Heart right ventricle (tissue), 16 donors: ENCODE measurements at regions not wholly inside any gene's neighbourhood (a gene's known extent, or its start where the extent isn't known, plus 50 kb on each side); places are given as distances from the start of the nearest gene placed in this dataset.
"Not testable (repeated sequence)": the region's sequence is repeated elsewhere in the genome, so short reads cannot be mapped to it uniquely, and the experiment has no call there.

Experiments
- ATAC-seq, 8 donors: fragments of 200-7000 bp; cut with Tn5 transposase; one replicate each; pipeline ENCODE4 v1.9.1; 2020; ENCODE audit warnings: mild to moderate bottlenecking in 8 of 8, moderate library complexity in 8 of 8, moderate number of reproducible peaks in 1 of 8
- DNase-seq, 2 donors: peaks; one replicate each; pipeline ENCODE4 v3.0.0-alpha.2; 2020
- H3K27ac ChIP-seq, 10 donors: fragments of 200-600 bp; sonication (generic) in 2 of 10; one replicate each; pipeline versions ENCODE4 v1.5.0 to v1.8.0; 2020 to 2022; ENCODE audit warnings: mild to moderate bottlenecking in 3 of 10
- H3K27me3 ChIP-seq, 7 donors: fragments of 200-600 bp; one replicate each; pipeline ENCODE4 v1.8.0; 2021 to 2022; ENCODE audit warnings: mild to moderate bottlenecking in 2 of 7
- H3K36me3 ChIP-seq, 9 donors: fragments of 200-600 bp; sonication (generic) in 1 of 9; one replicate each; pipeline versions ENCODE4 v1.5.0 to v1.8.0; 2020 to 2022; ENCODE audit warnings: mild to moderate bottlenecking in 2 of 9
- H3K4me1 ChIP-seq, 9 donors: fragments of 200-600 bp; sonication (generic) in 1 of 9; one replicate each; pipeline versions ENCODE4 v1.5.0 to v1.8.0; 2020 to 2022; ENCODE audit warnings: mild to moderate bottlenecking in 4 of 9
- H3K4me3 ChIP-seq, 10 donors: fragments of 200-600 bp; sonication (generic) in 2 of 10; one replicate each; pipeline versions ENCODE4 v1.5.0 to v1.8.0; 2020 to 2022; ENCODE audit warnings: mild to moderate bottlenecking in 7 of 10, moderate library complexity in 2 of 10
- H3K9me3 ChIP-seq, 11 donors: fragments of 200-600 bp in 10 of 11; sonication (generic) in 2 of 11; one replicate each; pipeline versions ENCODE4 v1.5.0 to v1.8.0; 2013 to 2022; ENCODE audit warnings: mild to moderate bottlenecking in 2 of 11, control low read depth in 1 of 11, moderate library complexity in 1 of 11
- WGBS, 2 donors: extraction: QIAGEN DNeasy Blood & Tissue Kit; methylation state at CpG; one replicate each; pipeline ENCODE4 v1.1.7; 2013; ENCODE audit warnings: inconsistent platforms in 1 of 2; 5-methylcytosine and 5-hydroxymethylcytosine counted together
- intact Hi-C, 10 donors: fragments of 100-400 bp; cut with DNase I; formaldehyde crosslinking; loops; one replicate each; pipeline versions ENCODE4 v1.11.1 to v1.14.2; 2022
- TF ChIP-seq, protein P1 (sequence below), 9 donors: fragments of 200-600 bp; sonication (generic) in 2 of 9; IDR thresholded peaks; one replicate each; pipeline versions ENCODE4 v1.5.0 to v1.8.0; 2021 to 2022; ENCODE audit warnings: antibody characterized with exemption in 9 of 9, mild to moderate bottlenecking in 5 of 9, moderate library complexity in 1 of 9
- donor health status: Arrhythmogenic right ventricular cardiomyopathy.
- donor health status: ischemic (EF 13 %, LVEDD 7.1; RV severe dilation, severe dysfunction).
- donor health status: healthy with polysubstance abuse.
- donor health status: DM: no; HTN: yes; CAD: no.
- donor health status: DM: no; HTN: no; CAD: no.
- donor health status: ischemic (EF 25% LVEDD 6.9; RV normal size, moderate dysfunction).
- donor health status: ischemic (EF 25% LVEDD 5.7; RV mildly dilated, moderate dysfunction).
- donor health status: healthy.
- donor health status: DM: yes; HTN: yes; CAD: no.
- donor health status: Ischemic cardiomyopathy.
- donor health status: ischemic (EF 35%, LVEDD 5.7; RV mildly dilated, moderate dysfunction).
- donor health status: nonischemic (EF 11% LVEDD 7.7; RV severe dilation, severe dysfunction).
- donor health status: DM: yes; HTN: yes; CAD: no.
- donor health status: PGD.
- donor health status: ischemic (EF 29% LVEDD 5.4; RV normal size, mild dysfunction).
- donor health status: nonischemic (EF 23%, LVEDD 6.1; RV moderate dilation, normal function).

DNA sequence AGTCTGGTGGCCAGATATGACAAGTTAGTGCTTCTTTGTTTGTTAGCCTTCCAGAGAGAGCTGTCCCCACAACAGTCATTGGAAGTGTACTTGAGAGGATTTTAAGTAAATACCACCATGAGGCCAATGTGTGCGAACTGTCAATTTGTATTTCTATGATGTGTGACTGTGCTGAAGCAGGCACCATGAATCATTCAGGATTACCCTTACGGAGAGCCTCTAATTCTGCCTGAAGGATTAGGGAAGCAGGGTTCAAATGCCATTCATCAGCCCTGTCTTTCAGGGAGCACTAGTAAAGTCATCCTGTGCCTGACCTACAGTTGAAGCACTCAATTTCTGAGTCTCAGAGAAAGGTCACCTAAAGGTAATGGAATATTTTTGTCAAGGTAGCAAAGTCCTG lies 109.3 kb downstream of the GATA3 start:
- Histone ChIP-seq H3K27ac (no peak overlapping the region), H3K27me3 (no peaks in the 10 kb centered on the region), H3K4me1 (no peaks in the 10 kb centered on the region), H3K4me3 (no peak overlapping the region), H3K36me3 (no peaks in the 10 kb centered on the region), H3K9me3 (peaks cover 0 to 31% (median 14%) of the 10 kb centered on the region in 11 donors)
- ATAC-seq (no peak), DNase-seq (no peak)
- intact Hi-C loops = no loop called here
- 89 to 90% methylated on average over 2 of the region's 2 CpGs for WGBS, 2 donors
- TF ChIP-seq, protein P1, sequence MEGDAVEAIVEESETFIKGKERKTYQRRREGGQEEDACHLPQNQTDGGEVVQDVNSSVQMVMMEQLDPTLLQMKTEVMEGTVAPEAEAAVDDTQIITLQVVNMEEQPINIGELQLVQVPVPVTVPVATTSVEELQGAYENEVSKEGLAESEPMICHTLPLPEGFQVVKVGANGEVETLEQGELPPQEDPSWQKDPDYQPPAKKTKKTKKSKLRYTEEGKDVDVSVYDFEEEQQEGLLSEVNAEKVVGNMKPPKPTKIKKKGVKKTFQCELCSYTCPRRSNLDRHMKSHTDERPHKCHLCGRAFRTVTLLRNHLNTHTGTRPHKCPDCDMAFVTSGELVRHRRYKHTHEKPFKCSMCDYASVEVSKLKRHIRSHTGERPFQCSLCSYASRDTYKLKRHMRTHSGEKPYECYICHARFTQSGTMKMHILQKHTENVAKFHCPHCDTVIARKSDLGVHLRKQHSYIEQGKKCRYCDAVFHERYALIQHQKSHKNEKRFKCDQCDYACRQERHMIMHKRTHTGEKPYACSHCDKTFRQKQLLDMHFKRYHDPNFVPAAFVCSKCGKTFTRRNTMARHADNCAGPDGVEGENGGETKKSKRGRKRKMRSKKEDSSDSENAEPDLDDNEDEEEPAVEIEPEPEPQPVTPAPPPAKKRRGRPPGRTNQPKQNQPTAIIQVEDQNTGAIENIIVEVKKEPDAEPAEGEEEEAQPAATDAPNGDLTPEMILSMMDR (IDR thresholded peaks at IDR 0.05) = no peak

- intact Hi-C loops, ATAC-seq, H3K27ac ChIP-seq, H3K27me3 ChIP-seq, DNase-seq, H3K36me3 ChIP-seq, H3K4me1 ChIP-seq, H3K4me3 ChIP-seq: not testable (repeated sequence)
- WGBS, 2 donors = 97 to 98% methylated on average over 1 of the region's 1 CpG
- H3K9me3 ChIP-seq = peaks cover 0 to 39% (median 17%) of the 10 kb centered on the region in 11 donors
These were observed 110.2 kb downstream of the GATA3 start for GRCh38 chr10:8164640-8165039.

DNA sequence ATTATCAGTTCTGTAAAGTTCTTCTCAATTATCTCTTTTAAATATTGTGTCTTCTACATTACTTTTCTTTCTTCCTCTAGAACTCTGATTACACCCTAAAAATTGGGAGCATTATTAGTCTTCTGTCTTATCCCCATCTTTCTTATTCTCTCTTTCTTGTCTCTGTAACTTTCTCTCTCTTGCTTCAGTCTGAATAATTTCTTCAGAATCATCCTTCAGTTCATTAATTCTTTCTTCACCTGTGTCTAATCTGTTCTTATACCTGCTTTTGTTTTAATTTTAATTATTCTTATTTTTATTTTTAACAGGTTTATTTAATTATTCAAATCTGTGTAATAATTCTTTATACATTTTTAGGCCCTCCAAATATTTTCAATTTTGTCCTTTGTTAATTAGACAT lies 114.3 kb downstream of the GATA3 start:
- Histone ChIP-seq H3K4me1 (no peaks in the 10 kb centered on the region), H3K4me3 (no peak overlapping the region), H3K36me3 (no peaks in the 10 kb centered on the region), H3K27me3 (no peaks in the 10 kb centered on the region), H3K9me3 (peaks cover 0 to 40% (median 18%) of the 10 kb centered on the region in 11 donors), H3K27ac (no peak overlapping the region)
- ATAC-seq (no peak), DNase-seq (no peak)
- intact Hi-C loops = no loop called here
- TF ChIP-seq, protein P1 (IDR thresholded peaks at IDR 0.05) = no peak

GRCh38 chr10:8171008-8171407 lies 116.5 kb downstream of the GATA3 start:
- Histone ChIP-seq H3K27ac (no peak overlapping the region), H3K4me1 (no peaks in the 10 kb centered on the region), H3K27me3 (peaks cover 0 to 4% (median 0%) of the 10 kb centered on the region in 7 donors), H3K9me3 (peaks cover 0 to 29% (median 13%) of the 10 kb centered on the region in 11 donors), H3K36me3 (no peaks in the 10 kb centered on the region), H3K4me3 (no peak overlapping the region)
- no peak for ATAC-seq
- 89 to 93% methylated on average over 2 of the region's 2 CpGs for WGBS, 2 donors
- TF ChIP-seq, protein P1 (IDR thresholded peaks at IDR 0.05) = no peak
- no peak for DNase-seq
- intact Hi-C loops = no loop called here

DNA sequence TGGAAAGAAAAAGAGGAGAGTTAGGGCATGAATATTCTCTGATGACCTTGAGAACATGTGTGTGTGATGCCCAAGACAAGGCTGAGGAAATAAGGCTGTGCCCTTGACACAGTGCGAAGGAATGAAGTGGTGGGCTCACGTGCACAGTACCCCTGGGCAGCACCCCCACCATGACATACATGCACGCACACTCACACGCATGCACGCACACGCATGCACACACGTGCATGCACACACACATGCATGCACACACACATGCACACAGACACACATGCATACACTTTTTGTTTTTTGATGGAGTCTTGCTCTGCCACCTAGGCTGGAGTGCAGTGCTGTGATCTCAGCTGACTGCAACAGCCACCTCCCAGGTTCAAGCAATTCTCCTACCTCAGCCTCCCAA lies 118.1 kb downstream of the GATA3 start:
- TF ChIP-seq, protein P1 (IDR thresholded peaks at IDR 0.05) = no peak
- H3K27me3 ChIP-seq = peaks cover 0 to 4% (median 0%) of the 10 kb centered on the region in 7 donors
- H3K4me3 ChIP-seq = no peak overlapping the region
- no peaks in the 10 kb centered on the region for H3K4me1 ChIP-seq
- 80 to 96% methylated on average over 7 of the region's 7 CpGs for WGBS, 2 donors
- DNase-seq (no peak), ATAC-seq (no peak)
- intact Hi-C loops = no loop called here
- H3K9me3 ChIP-seq = peaks cover 0 to 22% (median 13%) of the 10 kb centered on the region in 11 donors
- H3K36me3 ChIP-seq = no peaks in the 10 kb centered on the region
- H3K27ac ChIP-seq = no peak overlapping the region
